SU-DHL-6 (cell line): ENCODE measurements at regions not wholly inside any gene's neighbourhood (a gene's known extent, or its start where the extent isn't known, plus 50 kb on each side); places are given as distances from the start of the nearest gene placed in this dataset.

Experiments
- H2AFZ ChIP-seq: fragments of 200-600 bp; sonication (generic); 2 replicates; pipeline ENCODE4 v1.6.1; 2014; ENCODE audit warnings: low read depth, mild to moderate bottlenecking, moderate library complexity, mixed read lengths, antibody characterized with exemption, low read length; ENCODE audit not compliant: severe bottlenecking
- H3F3A ChIP-seq: fragments of 200-600 bp; shearing (Covaris generic); 2 replicates; pipeline ENCODE4 v1.6.0; 2016; ENCODE audit warnings: antibody characterized with exemption, mild to moderate bottlenecking; ENCODE audit not compliant: insufficient read depth
- H3K27ac ChIP-seq: fragments of 200-600 bp; sonication (generic); 2 replicates; pipeline ENCODE4 v1.5.1; 2016; ENCODE audit warnings: low read depth, mild to moderate bottlenecking, low read length, moderate library complexity, mixed read lengths
- H3K27me3 ChIP-seq: fragments of 200-600 bp; sonication (generic), shearing (Covaris generic); 2 replicates; pipeline ENCODE4 v1.6.0; 2014; ENCODE audit warnings: mild to moderate bottlenecking, low read length
- H3K36me3 ChIP-seq: fragments of 200-600 bp; sonication (generic); 2 replicates; pipeline ENCODE4 v1.6.1; 2014; ENCODE audit warnings: mild to moderate bottlenecking, low read length, mixed read lengths
- H3K4me2 ChIP-seq: fragments of 300-600, 200-600 bp; shearing (Covaris generic), sonication (generic); 2 replicates; pipeline ENCODE4 v1.6.0; 2014; ENCODE audit warnings: low read length, low read depth, mild to moderate bottlenecking; ENCODE audit not compliant: poor library complexity, severe bottlenecking
- H3K4me3 ChIP-seq: fragments of 200-600 bp; sonication (generic); 2 replicates; pipeline ENCODE4 v1.5.1; 2014; ENCODE audit warnings: antibody characterized with exemption, low read length, mild to moderate bottlenecking, mixed read lengths; ENCODE audit not compliant: insufficient read depth, poor library complexity, severe bottlenecking
- H3K79me2 ChIP-seq: fragments of 200-600 bp; sonication (generic); 2 replicates; pipeline ENCODE4 v1.6.1; 2014; ENCODE audit warnings: mild to moderate bottlenecking, low read length, moderate library complexity; ENCODE audit not compliant: insufficient read depth
- H3K9ac ChIP-seq: fragments of 200-600 bp; sonication (generic); 2 replicates; pipeline ENCODE4 v1.7.0; 2014; ENCODE audit warnings: mild to moderate bottlenecking, low read length
- H3K9me2 ChIP-seq: fragments of 200-600 bp; sonication (generic); replicated peaks from 2 replicates; pipeline ENCODE4 v1.6.1; 2014; ENCODE audit warnings: low read length; ENCODE audit not compliant: insufficient read depth
- H3K9me3 ChIP-seq: fragments of 200-600 bp; sonication (generic); 2 replicates; pipeline ENCODE4 v1.6.1; 2014; ENCODE audit warnings: low read length, mixed read lengths; ENCODE audit not compliant: insufficient read depth
- H4K20me1 ChIP-seq: fragments of 200-600 bp; sonication (generic); 2 replicates; pipeline ENCODE4 v1.6.1; 2014; ENCODE audit warnings: low read depth, mild to moderate bottlenecking, antibody characterized with exemption, low read length, moderate library complexity, mixed read lengths
- CTCF ChIP-seq: fragments of 200-600 bp; sonication (generic); IDR thresholded peaks from one replicate; pipeline ENCODE4 v1.5.1; 2017; ENCODE audit warnings: antibody characterized with exemption, mild to moderate bottlenecking, low read length, moderate library complexity; ENCODE audit not compliant: insufficient read depth, poor library complexity, severe bottlenecking
- EZH2phosphoT487 ChIP-seq: fragments of 200-600 bp; sonication (generic), shearing (Covaris generic); conservative IDR thresholded peaks from 2 replicates; pipeline ENCODE4 v1.6.1; 2018; ENCODE audit warnings: mild to moderate bottlenecking, antibody characterized with exemption, low read length, moderate library complexity, mixed read lengths

GRCh38 chr4:35789899-35790574, 454.3 kb downstream of the ARAP2 start:
- H3K27ac ChIP-seq = no peak overlapping the region

GRCh38 chr4:35793045-35793722, 451.1 kb downstream of the ARAP2 start:
- H3F3A ChIP-seq = no peaks in the 10 kb centered on the region
- no peak overlapping the region for H3K9ac ChIP-seq
- no peaks in the 10 kb centered on the region for H4K20me1 ChIP-seq
- H3K27me3 ChIP-seq = no peaks in the 10 kb centered on the region
- no peak overlapping the region for H3K4me3 ChIP-seq
- TF ChIP-seq EZH2phosphoT487 = no peak
- no peak for TF ChIP-seq CTCF
- H3K79me2 ChIP-seq = no peaks in the 10 kb centered on the region
- no peaks in the 10 kb centered on the region for H3K36me3 ChIP-seq
- H3K9me2 ChIP-seq = no peaks in the 10 kb centered on the region
- H3K9me3 ChIP-seq = 0 out of 2 replicates have a peak, but pooled peaks cover 5% of the 10 kb centered on the region
- H3K27ac ChIP-seq = no peak overlapping the region
- no peak overlapping the region for H2AFZ ChIP-seq
- H3K4me2 ChIP-seq = no peak overlapping the region

More at GRCh38 chr4:35789899-35790574, 454.3 kb downstream of the ARAP2 start:
- no peaks in the 10 kb centered on the region for H3K9me3 ChIP-seq
- H4K20me1 ChIP-seq = no peaks in the 10 kb centered on the region
- no peak overlapping the region for H3K4me3 ChIP-seq
- TF ChIP-seq CTCF (no peak), EZH2phosphoT487 (no peak)
- H2AFZ ChIP-seq = no peak overlapping the region
- H3F3A ChIP-seq = no peaks in the 10 kb centered on the region
- no peaks in the 10 kb centered on the region for H3K27me3 ChIP-seq
- no peaks in the 10 kb centered on the region for H3K36me3 ChIP-seq
- no peak overlapping the region for H3K4me2 ChIP-seq
- no peak overlapping the region for H3K9ac ChIP-seq
- H3K9me2 ChIP-seq = no peaks in the 10 kb centered on the region
- no peaks in the 10 kb centered on the region for H3K79me2 ChIP-seq

GRCh38 chr4:35793766-35794165, 450.5 kb downstream of the ARAP2 start:
- H3K9me2 ChIP-seq = no peaks in the 10 kb centered on the region
- no peak overlapping the region for H2AFZ ChIP-seq
- no peak overlapping the region for H3K4me2 ChIP-seq
- H3K4me3 ChIP-seq = no peak overlapping the region
- H3K27me3 ChIP-seq = no peaks in the 10 kb centered on the region
- H3K79me2 ChIP-seq = no peaks in the 10 kb centered on the region
- TF ChIP-seq EZH2phosphoT487 (no peak), CTCF (no peak)
- 0 out of 2 replicates have a peak, but pooled peaks cover 5% of the 10 kb centered on the region for H3K9me3 ChIP-seq
- H3K9ac ChIP-seq = no peak overlapping the region
- no peaks in the 10 kb centered on the region for H3F3A ChIP-seq
- no peaks in the 10 kb centered on the region for H3K36me3 ChIP-seq
- H3K27ac ChIP-seq = no peak overlapping the region
- H4K20me1 ChIP-seq = no peaks in the 10 kb centered on the region
